Right lobe of liver (tissue), 6 donors: ENCODE measurements at regions not wholly inside any gene's neighbourhood (a gene's known extent, or its start where the extent isn't known, plus 50 kb on each side); places are given as distances from the start of the nearest gene placed in this dataset.

ENCODE experiments used
- ATAC-seq, 4 donors: fragments of 200-7000 bp; cut with Tn5 transposase; one replicate each; pipeline ENCODE4 v1.9.1; 2020; ENCODE audit warnings: mild to moderate bottlenecking in 4 of 4, moderate library complexity in 4 of 4
- DNase-seq, 3 donors: peaks; one replicate each; pipeline ENCODE4 v3.0.0-alpha.2; 2020
- H3K27ac ChIP-seq, 3 donors: fragments of 200-600 bp; one replicate each; pipeline ENCODE4 v1.8.0; 2022
- H3K27me3 ChIP-seq, 2 donors: fragments of 200-600 bp; one replicate each; pipeline ENCODE4 v1.8.0; 2022
- H3K36me3 ChIP-seq, 4 donors: fragments of 200-600 bp; sonication (generic) in 1 of 4; one replicate each; pipeline versions ENCODE4 v1.5.1 to v1.8.0; 2017 to 2022; ENCODE audit warnings: control low read depth in 1 of 4
- H3K4me1 ChIP-seq, 4 donors: fragments of 200-600 bp; sonication (generic) in 1 of 4; one replicate each; pipeline versions ENCODE4 v1.5.1 to v1.8.0; 2017 to 2022; ENCODE audit warnings: control low read depth in 1 of 4
- H3K4me3 ChIP-seq, 3 donors: fragments of 200-600 bp; one replicate each; pipeline ENCODE4 v1.8.0; 2022
- H3K9me3 ChIP-seq, 4 donors: fragments of 200-600 bp; sonication (generic) in 1 of 4; one replicate each; pipeline versions ENCODE4 v1.5.1 to v1.8.0; 2017 to 2022; ENCODE audit warnings: control low read depth in 1 of 4
- CTCF ChIP-seq, 4 donors: fragments of 200-600 bp in 3 of 4; fragments of 450-650 bp in 1 of 4; IDR thresholded peaks; one replicate each; pipeline versions ENCODE4 v1.5.1 to v1.8.0; 2016 to 2022; ENCODE audit warnings: antibody characterized with exemption in 4 of 4, mild to moderate bottlenecking in 2 of 4
- POLR2A ChIP-seq: fragments of 450-650 bp; IDR thresholded peaks from one replicate; pipeline ENCODE4 v1.6.1; 2017; ENCODE audit warnings: antibody characterized with exemption, mild to moderate bottlenecking
- WGBS: methylation state at CpG from one replicate; pipeline ENCODE4 v1.1.6; 2018; ENCODE audit warnings: low coverage, low lambda C conversion rate; ENCODE audit not compliant: insufficient coverage; ENCODE audit errors: missing lambda C conversion rate; 5-methylcytosine and 5-hydroxymethylcytosine counted together
- intact Hi-C, 2 donors: fragments of 100-400 bp; cut with DNase I; formaldehyde crosslinking; loops; one replicate each; pipeline versions ENCODE4 v1.11.2 to v1.14.1; 2022
- donor health status: DM: no; HTN: yes; CAD: no.
- donor health status: DM: no; HTN: no; CAD: no.
- donor health status: DM: no; HTN: no; CAD: no.
- donor health status: DM: no; HTN: yes; CAD: no.
- donor health status: DM: no; HTN: yes; CAD: no.

DNA sequence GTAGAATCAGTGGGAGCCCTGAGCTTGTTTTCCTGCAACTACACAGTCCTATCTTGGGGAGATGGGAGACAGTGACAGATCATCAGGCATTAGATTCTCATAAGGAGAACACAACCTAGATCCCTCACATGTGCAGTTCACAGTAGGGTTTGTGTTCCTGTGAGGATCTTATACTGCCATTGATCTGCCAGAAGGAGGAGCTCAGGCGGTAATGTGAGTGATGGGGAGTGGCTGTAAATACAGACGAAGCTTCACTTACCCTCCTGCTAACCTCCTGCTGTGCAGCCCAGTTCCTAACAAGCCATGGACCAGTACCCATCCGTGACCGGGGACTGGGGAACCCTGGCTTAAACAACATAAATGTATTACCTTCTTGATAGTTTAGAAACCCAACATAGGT, 1034.1 kb downstream of the BCL11B start:
- DNase-seq = no peak
- H3K36me3 ChIP-seq = no peaks in the 10 kb centered on the region
- no peak overlapping the region for H3K4me3 ChIP-seq
- no peaks in the 10 kb centered on the region for H3K9me3 ChIP-seq
- H3K27ac ChIP-seq = no peak overlapping the region
- 17% methylated on average over 1 of the region's 4 CpGs for WGBS
- no peak for TF ChIP-seq POLR2A
- no peak for TF ChIP-seq CTCF (IDR thresholded peaks at IDR 0.05)
- intact Hi-C loops = no loop called here
- no peak for ATAC-seq
- H3K4me1 ChIP-seq = no peaks in the 10 kb centered on the region
- H3K27me3 ChIP-seq = no peaks in the 10 kb centered on the region

DNA sequence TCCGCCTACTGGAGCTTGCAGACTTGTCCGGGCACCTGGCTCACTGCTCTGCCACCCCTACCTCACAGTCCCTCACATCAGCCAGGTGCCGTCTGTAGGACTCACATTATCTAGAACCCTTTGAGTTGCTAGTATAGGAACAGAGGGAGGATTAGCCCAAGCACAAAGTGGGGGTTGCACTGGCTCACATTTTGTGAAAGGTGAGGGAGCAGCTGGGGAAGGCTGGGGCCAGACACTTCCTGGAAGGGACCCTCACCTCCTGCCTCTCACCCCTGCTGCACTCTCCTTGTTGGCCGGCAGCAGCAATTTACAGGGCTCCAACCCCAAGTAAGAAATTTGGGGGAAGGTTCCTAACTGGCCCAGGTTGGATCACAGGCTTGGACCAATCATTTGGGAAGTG, 1031.6 kb downstream of the BCL11B start:
- intact Hi-C loops = no loop called here

GRCh38 chr14:98242903-98243302, 1029.1 kb downstream of the BCL11B start:
- ATAC-seq = no peak
- no peaks in the 10 kb centered on the region for H3K27me3 ChIP-seq
- no peaks in the 10 kb centered on the region for H3K4me1 ChIP-seq
- 46% methylated on average over 6 of the region's 6 CpGs for WGBS
- no peak overlapping the region for H3K27ac ChIP-seq
- no peak for TF ChIP-seq CTCF (IDR thresholded peaks at IDR 0.05)
- TF ChIP-seq POLR2A = no peak
- intact Hi-C loops = no loop called here
- H3K9me3 ChIP-seq = no peaks in the 10 kb centered on the region
- no peaks in the 10 kb centered on the region for H3K36me3 ChIP-seq
- H3K4me3 ChIP-seq = no peak overlapping the region
- no peak for DNase-seq

More for the DNA sequence above, 1031.6 kb downstream of the BCL11B start:
- no peak for TF ChIP-seq CTCF (IDR thresholded peaks at IDR 0.05)
- no peak for TF ChIP-seq POLR2A
- ATAC-seq = no peak
- H3K36me3 ChIP-seq = no peaks in the 10 kb centered on the region
- no peaks in the 10 kb centered on the region for H3K27me3 ChIP-seq
- H3K9me3 ChIP-seq = no peaks in the 10 kb centered on the region
- no peaks in the 10 kb centered on the region for H3K4me1 ChIP-seq
- DNase-seq = no peak
- H3K4me3 ChIP-seq = no peak overlapping the region
- no peak overlapping the region for H3K27ac ChIP-seq
- WGBS = 57% methylated on average over 3 of the region's 4 CpGs

DNA sequence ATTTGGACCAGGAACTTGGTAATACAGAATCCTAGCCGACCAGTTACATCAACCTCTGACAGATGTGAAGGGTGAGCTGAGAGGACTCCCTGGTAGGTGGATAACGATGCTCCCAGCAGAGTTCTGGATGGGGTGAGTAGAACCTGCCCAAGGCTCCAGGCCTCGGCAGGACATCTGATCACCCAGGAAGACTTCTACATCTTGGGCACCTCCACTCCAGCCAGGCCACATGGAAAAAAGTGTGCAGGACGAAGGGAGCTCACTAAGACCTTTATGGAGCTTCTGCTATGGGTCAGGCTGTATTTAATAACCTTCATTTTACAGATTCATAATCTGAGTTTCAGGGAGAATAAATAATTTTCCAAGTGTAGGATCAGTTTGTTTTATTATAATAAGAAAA, 1028.7 kb downstream of the BCL11B start:
- DNase-seq = no peak

More for the DNA sequence above, 1028.7 kb downstream of the BCL11B start:
- WGBS = 45% methylated on average over 4 of the region's 4 CpGs
- H3K27ac ChIP-seq = no peak overlapping the region
- no peaks in the 10 kb centered on the region for H3K4me1 ChIP-seq
- ATAC-seq = no peak
- H3K27me3 ChIP-seq = no peaks in the 10 kb centered on the region
- TF ChIP-seq POLR2A (no peak), CTCF (IDR thresholded peaks at IDR 0.05) (no peak)
- no peaks in the 10 kb centered on the region for H3K9me3 ChIP-seq
- intact Hi-C loops = no loop called here
- H3K36me3 ChIP-seq = no peaks in the 10 kb centered on the region
- no peak overlapping the region for H3K4me3 ChIP-seq
